LHCN-M2 (cell line): ENCODE measurements at regions not wholly inside any gene's neighbourhood (a gene's known extent, or its start where the extent isn't known, plus 50 kb on each side); places are given as distances from the start of the nearest gene placed in this dataset.

Source experiments
- DNase-seq: peaks from one replicate; pipeline ENCODE4 v3.0.0-alpha.2; 2012; ENCODE audit warnings: low read depth

DNA sequence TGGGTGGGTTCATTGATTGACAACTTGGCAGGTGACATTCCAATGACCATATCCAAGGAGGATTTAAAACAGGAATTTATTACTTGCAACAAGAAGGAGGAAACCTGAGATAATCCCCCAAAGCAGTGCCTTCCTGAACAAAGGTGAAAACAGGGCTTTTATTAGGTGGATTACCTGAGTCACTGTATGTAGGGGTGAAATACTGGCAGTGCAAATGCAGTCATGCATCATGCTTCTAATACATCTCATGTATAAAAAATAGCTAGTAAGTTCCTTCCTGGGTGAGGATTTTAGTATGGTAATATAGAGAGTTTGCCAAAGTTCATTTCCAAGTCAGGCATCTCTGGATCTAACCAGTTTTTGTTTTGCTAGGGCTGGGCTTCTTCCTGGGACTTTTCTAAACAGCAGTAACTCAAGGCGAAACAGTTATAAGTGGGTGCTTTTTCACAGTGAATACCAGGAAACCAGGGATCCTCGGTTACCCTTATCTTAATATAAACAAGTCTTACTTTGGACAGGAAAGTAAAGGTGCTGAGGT lies 583.4 kb upstream of the LRRTM1 start:
- no peak for DNase-seq

- no peak for DNase-seq
Observed at GRCh38 chr2:80874374-80874773, 569.8 kb upstream of the LRRTM1 start.

DNA sequence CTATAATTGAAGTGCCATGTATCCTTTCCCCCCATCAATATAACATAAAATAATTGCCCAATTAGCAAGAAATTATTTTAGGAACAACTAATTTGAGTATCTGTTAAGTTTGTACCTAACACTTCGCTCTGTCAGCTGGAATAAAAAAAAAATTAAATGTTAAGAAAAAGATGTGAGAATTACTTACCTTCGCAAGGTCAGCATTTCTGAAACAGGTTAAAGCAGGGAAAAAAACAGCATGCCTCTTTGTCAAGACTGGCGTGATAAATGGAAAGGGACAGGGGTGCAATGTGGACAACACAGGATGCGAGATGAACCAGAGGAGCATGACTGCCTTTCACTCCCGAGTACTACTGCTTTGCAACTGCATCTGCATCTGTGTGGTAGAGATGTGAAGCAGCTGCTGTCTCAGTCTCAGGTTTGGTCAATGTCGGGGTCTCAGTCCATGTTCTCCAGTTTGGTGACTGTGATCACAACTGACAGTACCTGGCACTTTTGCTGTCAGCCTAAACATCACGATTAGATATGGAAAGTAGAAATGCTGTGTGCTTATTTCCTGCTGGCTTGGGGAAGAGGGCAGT lies 565.4 kb upstream of the LRRTM1 start:
- no peak for DNase-seq

DNA sequence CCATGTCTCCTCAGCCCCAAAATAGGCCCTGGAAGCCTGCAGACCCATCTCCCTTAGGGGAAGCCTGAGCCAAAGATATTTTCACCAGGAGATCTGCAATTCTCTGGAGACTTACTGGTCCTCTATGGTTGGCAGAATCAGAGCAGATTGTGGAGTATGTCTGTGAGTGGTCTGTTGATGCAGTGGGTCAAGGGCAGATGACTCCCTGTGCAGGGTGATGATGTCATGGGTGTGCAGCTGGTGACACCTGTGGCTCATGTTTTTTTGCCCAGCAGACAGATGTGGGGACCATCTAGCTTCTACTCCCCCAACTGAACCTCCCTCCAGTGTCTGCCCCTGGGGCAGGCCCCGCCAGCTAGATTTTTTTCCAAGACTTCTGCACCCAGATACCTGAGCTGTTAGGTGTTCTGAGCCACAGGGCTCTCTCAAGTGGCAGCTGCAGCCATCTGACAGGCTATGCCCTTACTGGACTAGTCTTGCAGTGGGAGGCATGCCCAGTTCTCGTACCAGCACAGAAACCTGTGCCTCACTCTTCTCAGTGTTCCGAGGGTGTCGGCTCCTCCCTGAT lies 558.7 kb upstream of the LRRTM1 start:
- DNase-seq = no peak

DNA sequence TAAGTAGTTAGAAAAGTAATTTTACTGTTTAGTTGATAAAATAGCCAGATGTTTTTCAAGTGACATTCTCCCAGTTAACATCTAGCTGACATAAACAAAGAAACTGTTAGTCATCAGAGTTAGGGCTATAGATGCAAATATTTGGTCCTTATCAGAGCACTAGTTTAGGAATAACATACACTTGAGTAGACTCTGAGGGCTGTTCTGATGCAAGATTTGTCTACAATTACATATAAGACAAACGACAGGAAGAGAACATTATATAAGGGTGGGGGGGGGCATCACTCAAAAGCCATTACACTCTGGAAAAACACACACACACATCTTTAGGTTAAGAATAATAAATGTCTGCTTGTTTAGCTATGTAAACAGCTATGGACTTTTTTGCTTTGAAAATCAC lies 554.4 kb upstream of the LRRTM1 start:
- DNase-seq = no peak

DNA sequence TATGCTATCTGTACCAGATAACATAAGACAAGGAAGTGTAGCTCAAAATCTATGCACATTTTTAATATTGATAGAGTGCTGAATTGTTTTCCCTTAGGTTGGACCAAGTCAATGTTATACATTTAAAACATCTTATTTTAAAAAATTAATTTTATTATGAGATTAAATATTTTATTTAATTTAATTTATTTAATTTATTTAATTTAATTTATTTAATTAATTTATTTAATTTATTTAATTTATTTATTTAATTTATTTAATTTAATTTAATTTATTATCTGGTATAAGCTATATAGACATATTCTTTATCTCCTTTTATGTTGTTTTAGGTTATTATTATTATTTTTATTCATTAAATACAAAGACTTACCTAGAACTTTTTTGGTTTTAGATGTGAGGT lies 551.7 kb upstream of the LRRTM1 start:
- DNase-seq = no peak

DNA sequence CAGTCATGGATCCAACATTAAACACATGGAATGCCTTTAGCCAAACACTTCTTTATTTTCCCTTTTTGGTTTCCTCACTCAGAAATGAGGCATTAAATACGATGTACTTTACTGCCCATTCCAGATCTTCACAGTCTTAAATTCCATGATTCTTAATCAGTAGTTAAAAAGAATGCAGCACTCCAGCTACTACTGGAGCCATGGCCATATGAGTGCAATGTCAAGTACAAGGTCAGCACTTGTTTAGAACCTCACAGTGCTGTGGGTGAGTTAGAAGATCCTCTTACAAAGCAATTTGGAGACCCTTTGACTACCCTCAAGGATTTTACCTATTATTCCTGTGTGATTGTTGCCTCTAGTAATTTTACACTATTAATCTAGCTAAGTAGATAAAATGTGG lies 550.3 kb upstream of the LRRTM1 start:
- no peak for DNase-seq

DNA sequence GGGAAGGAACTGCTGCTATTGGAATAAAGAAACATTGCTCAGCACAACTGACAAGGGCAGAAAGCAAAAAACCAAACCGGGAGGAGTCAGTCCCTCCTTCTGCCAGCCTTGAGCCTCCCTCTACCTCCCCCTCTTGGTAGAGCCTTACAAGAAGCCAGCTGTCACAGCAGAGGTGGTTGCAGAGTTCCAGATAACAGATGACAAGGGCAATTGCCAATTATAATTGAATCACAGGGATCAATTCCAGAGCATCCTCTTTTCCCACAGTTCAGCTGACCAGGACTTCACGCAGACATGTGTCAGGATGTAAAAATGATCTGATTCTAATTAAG lies 548.2 kb upstream of the LRRTM1 start:
- DNase-seq = no peak

GRCh38 chr2:80852079-80852807 lies 547.7 kb upstream of the LRRTM1 start:
- DNase-seq = no peak

DNA sequence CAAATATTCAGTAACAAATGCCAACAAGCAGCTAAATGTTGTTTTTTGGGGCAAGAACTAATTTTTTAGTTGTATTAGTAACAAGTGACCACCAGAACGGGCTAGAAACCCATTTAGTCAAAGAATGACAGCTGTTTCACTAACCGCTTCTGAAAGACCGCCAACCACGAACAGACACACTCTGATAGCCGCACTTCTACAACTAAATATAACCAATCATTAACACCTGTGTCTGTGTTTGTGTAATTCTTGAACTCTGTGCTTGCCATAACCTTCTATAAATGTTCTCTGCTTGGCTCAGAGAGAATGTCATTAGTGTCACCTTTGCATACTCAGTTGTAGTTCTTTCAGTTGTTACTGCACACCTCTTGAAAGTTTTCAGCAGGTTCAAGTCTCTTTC lies 526.3 kb upstream of the LRRTM1 start:
- DNase-seq = no peak

- DNase-seq = no peak
Observed at GRCh38 chr2:80822999-80823398, 518.4 kb upstream of the LRRTM1 start.

DNA sequence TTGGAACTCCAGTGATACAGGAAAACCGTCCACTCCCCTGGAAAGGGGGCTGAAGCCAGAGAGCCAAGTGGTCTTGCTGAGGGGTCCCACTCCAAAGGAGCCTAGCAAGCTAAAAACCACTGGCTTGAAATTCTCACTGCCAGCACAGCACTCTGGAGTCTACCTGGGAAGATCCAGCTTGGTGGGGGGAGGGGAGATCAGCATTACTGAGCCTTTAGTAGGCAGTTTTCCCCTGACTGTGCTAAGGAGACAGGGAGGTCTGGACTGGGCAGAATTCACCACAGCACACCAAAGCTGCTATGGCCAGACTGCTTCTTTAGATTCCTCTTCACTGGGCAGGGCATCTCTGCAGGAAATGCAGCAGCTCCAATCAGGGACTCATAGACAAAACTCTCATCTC lies 510.7 kb upstream of the LRRTM1 start:
- DNase-seq = no peak

DNA sequence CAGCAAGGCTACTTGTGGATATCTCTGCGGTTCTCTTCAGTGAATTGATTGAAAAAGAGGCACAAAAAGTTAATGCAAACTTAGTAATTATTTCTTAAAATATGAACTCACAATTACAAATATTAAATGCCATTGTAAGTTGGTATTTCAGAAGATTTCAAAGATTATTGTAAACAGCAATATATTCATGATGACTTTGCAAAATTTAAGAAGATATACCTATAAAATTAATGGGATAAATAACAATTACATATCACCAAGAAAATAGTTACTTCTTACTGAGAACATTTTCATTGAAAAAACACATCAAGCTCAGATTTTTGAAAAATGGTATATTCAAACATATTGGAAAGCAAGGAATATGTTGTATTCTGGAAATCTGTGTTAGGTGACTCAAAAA lies 482.0 kb upstream of the LRRTM1 start:
- DNase-seq = no peak

- DNase-seq = no peak
Observed at GRCh38 chr2:80778704-80779103, 474.2 kb upstream of the LRRTM1 start.

DNA sequence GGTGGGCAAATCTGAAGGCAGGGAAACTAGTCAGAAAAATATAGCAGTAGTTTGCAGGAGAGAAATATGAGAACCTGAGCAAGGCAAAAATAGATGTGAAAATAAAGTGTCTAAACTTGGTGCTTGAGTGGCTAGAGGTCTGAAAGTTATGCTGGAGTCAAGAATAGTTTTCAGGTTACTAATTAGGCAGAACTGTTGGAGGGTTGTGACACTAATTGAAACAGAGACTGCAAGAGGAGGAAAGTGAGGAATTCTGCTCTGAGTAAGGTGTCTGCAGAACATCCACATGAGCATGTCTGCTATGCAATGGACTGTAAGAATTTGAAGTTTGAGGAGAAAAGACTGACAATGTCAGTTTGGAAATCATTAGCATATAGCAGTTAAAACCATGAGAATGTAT lies 444.0 kb upstream of the LRRTM1 start:
- no peak for DNase-seq

GRCh38 chr2:80737047-80737446 lies 432.5 kb upstream of the LRRTM1 start:
- DNase-seq = no peak

DNA sequence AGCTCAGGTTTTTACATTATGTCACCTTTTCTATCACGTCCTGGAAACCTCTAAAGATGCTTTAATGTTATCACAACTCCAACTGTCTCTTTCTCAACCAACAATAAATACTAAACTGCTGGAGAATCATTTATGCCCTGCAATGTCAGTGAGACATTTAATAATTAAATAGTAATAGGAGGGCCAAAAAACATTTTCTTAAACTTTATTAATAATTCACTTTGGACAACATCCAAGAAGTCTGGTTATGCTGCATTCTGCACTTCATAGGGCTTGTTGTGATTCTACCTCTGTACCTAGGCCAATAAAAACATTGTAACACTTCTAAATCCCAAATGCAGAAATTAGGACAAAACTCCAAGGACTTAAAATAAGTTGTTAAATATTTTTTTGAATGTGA lies 420.4 kb upstream of the LRRTM1 start:
- DNase-seq = no peak

- no peak for DNase-seq
Observed at GRCh38 chr2:80722803-80723202, 418.3 kb upstream of the LRRTM1 start.

GRCh38 chr2:80719607-80720006 lies 415.1 kb upstream of the LRRTM1 start:
- DNase-seq = no peak

- no peak for DNase-seq
Observed at GRCh38 chr2:80715433-80715832, 410.9 kb upstream of the LRRTM1 start.

- DNase-seq = no peak
Observed at GRCh38 chr2:80711915-80712314, 407.4 kb upstream of the LRRTM1 start.

GRCh38 chr2:80706951-80707350 lies 402.4 kb upstream of the LRRTM1 start:
- DNase-seq = no peak

DNA sequence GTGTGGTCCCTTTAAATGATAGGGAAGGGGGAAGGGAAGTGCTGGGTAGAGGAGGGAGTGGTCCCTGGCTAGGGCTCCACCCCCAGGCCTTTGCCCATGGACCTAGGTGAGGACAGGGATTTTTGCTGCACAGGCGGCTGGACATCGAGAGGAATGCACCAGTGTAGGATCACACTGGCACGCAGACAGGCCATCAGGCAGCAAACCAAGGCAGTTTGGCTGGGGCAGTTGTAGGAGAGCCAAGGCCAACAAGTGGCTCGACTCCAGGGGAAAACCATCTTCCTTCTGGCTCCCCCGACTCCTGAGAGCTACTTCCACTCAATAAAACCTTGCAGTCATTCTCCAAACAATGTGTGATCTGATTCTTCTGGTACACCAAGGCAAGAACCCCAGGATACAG lies 402.0 kb upstream of the LRRTM1 start:
- no peak for DNase-seq
